HEK293 (cell line): ENCODE measurements at regions not wholly inside any gene's neighbourhood (a gene's known extent, or its start where the extent isn't known, plus 50 kb on each side); places are given as distances from the start of the nearest gene placed in this dataset.

Source experiments
- CTCF ChIA-PET: fragments of 350-600 bp; formaldehyde crosslinking; extraction: SDS; loops from one replicate; lab custom pipeline; 2021; ENCODE audit warnings: antibody characterized with exemption; lab: Yijun Ruan, JAX
- POLR2A ChIA-PET: fragments of 300-600 bp; formaldehyde crosslinking; extraction: SDS; loops from one replicate; lab custom pipeline; 2020; ENCODE audit warnings: antibody characterized with exemption, inconsistent platforms; lab: Yijun Ruan, JAX
- H3K27ac ChIP-seq: fragments of 200-500 bp; sonication (Bioruptor generic); 2 replicates; pipeline ENCODE4 v1.5.1; 2014; ENCODE audit warnings: low read depth, low read length, control low read depth, inconsistent platforms; ENCODE audit errors: extremely low read depth
- H3K36me3 ChIP-seq, 2 experiments: fragments of 200-500 bp in 1 of 2; sonication (Bioruptor generic) in 1 of 2; 1 replicate in 1 of 2; 2 replicates in 1 of 2; pipeline ENCODE4 v1.5.1; 2014 to 2017; ENCODE audit warnings: inconsistent platforms in 2 of 2, low read length in 2 of 2; ENCODE audit not compliant: control insufficient read depth in 2 of 2, insufficient read depth in 1 of 2
- H3K4me1 ChIP-seq: fragments of 200-500 bp; sonication (Bioruptor generic); 2 replicates; pipeline ENCODE4 v1.5.1; 2014; ENCODE audit warnings: mild to moderate bottlenecking, low read length, inconsistent platforms; ENCODE audit not compliant: control insufficient read depth, insufficient read depth
- H3K4me3 ChIP-seq: 2 replicates; pipeline ENCODE4 v1.5.1; 2011; ENCODE audit warnings: low read depth, mild to moderate bottlenecking, control low read depth, low read length, moderate library complexity
- H3K9me3 ChIP-seq: fragments of 200-500 bp; sonication (Bioruptor generic); 2 replicates; pipeline ENCODE4 v1.5.1; 2014; ENCODE audit warnings: low read depth, low read length, inconsistent platforms; ENCODE audit not compliant: control insufficient read depth, insufficient read depth
- BCL11B ChIP-seq: fragments of 450-650 bp; formaldehyde crosslinking; IDR thresholded peaks from 2 replicates; pipeline ENCODE4 v1.5.1; 2016; ENCODE audit warnings: low read depth, missing biosample characterization, missing genetic modification characterization
- CTCF ChIP-seq: fragments of 450-650 bp; formaldehyde crosslinking; IDR thresholded peaks from 2 replicates; pipeline ENCODE4 v1.5.1; 2016; ENCODE audit warnings: missing biosample characterization, missing genetic modification characterization
- GLIS2 ChIP-seq: fragments of 450-650 bp; formaldehyde crosslinking; IDR thresholded peaks from 2 replicates; pipeline ENCODE4 v1.5.1; 2016; ENCODE audit warnings: missing biosample characterization, missing genetic modification characterization
- KLF9 ChIP-seq: fragments of 450-650 bp; formaldehyde crosslinking; IDR thresholded peaks from 2 replicates; pipeline ENCODE4 v1.5.1; 2016; ENCODE audit warnings: missing biosample characterization, missing genetic modification characterization, low read depth
- SP2 ChIP-seq: fragments of 450-650 bp; formaldehyde crosslinking; IDR thresholded peaks from 2 replicates; pipeline ENCODE4 v1.5.1; 2016; ENCODE audit warnings: missing biosample characterization, missing genetic modification characterization
- SP3 ChIP-seq: fragments of 450-650 bp; formaldehyde crosslinking; IDR thresholded peaks from 2 replicates; pipeline ENCODE4 v1.5.1; 2016; ENCODE audit warnings: missing biosample characterization, missing genetic modification characterization
- ZBTB1 ChIP-seq: fragments of 450-650 bp; formaldehyde crosslinking; IDR thresholded peaks from 2 replicates; pipeline ENCODE4 v1.5.1; 2016; ENCODE audit warnings: missing biosample characterization, missing genetic modification characterization
- ZBTB44 ChIP-seq: fragments of 450-650 bp; IDR thresholded peaks from 2 replicates; pipeline ENCODE4 v1.5.1; 2018; ENCODE audit warnings: missing biosample characterization, mild to moderate bottlenecking, missing genetic modification characterization
- ZBTB6 ChIP-seq: fragments of 450-650 bp; formaldehyde crosslinking; IDR thresholded peaks from 2 replicates; pipeline ENCODE4 v1.5.1; 2017; ENCODE audit warnings: missing biosample characterization, missing genetic modification characterization
- ZBTB7A ChIP-seq: fragments of 450-650 bp; formaldehyde crosslinking; IDR thresholded peaks from 2 replicates; pipeline ENCODE4 v1.5.1; 2016; ENCODE audit warnings: low read depth, missing biosample characterization, missing genetic modification characterization
- ZEB2 ChIP-seq: fragments of 450-650 bp; formaldehyde crosslinking; IDR thresholded peaks from 2 replicates; pipeline ENCODE4 v1.5.1; 2016; ENCODE audit warnings: missing biosample characterization, missing genetic modification characterization
- ZFHX2 ChIP-seq: fragments of 450-650 bp; formaldehyde crosslinking; conservative IDR thresholded peaks from 2 replicates; pipeline ENCODE4 v1.5.1; 2016; ENCODE audit warnings: missing biosample characterization, missing genetic modification characterization
- ZNF341 ChIP-seq: fragments of 450-650 bp; formaldehyde crosslinking; IDR thresholded peaks from 2 replicates; pipeline ENCODE4; 2016; ENCODE audit warnings: low read depth, missing biosample characterization, missing genetic modification characterization
- ZNF354C ChIP-seq: fragments of 450-650 bp; formaldehyde crosslinking; IDR thresholded peaks from 2 replicates; pipeline ENCODE4 v1.5.1; 2016; ENCODE audit warnings: missing biosample characterization, missing genetic modification characterization, low read depth, borderline replicate concordance
- ZNF416 ChIP-seq: fragments of 450-650 bp; formaldehyde crosslinking; IDR thresholded peaks from 2 replicates; pipeline ENCODE4 v1.5.1; 2016; ENCODE audit warnings: missing biosample characterization, missing genetic modification characterization
- ZNF449 ChIP-seq: fragments of 450-650 bp; formaldehyde crosslinking; IDR thresholded peaks from 2 replicates; pipeline ENCODE4 v1.5.1; 2017; ENCODE audit warnings: missing biosample characterization, mild to moderate bottlenecking, missing genetic modification characterization, moderate library complexity
- ZNF488 ChIP-seq: fragments of 450-650 bp; formaldehyde crosslinking; IDR thresholded peaks from 2 replicates; pipeline ENCODE4 v1.5.1; 2016; ENCODE audit warnings: missing biosample characterization, missing genetic modification characterization
- ZNF501 ChIP-seq: fragments of 450-650 bp; formaldehyde crosslinking; IDR thresholded peaks from 2 replicates; pipeline ENCODE4 v1.5.1; 2016; ENCODE audit warnings: missing biosample characterization, missing genetic modification characterization
- ZNF530 ChIP-seq: fragments of 450-650 bp; formaldehyde crosslinking; IDR thresholded peaks from 2 replicates; pipeline ENCODE4 v1.5.1; 2016; ENCODE audit warnings: low read depth, missing biosample characterization, missing genetic modification characterization
- ZNF626 ChIP-seq: fragments of 450-650 bp; sonication (Bioruptor Pico); formaldehyde crosslinking; IDR thresholded peaks from 2 replicates; pipeline ENCODE4 v1.5.1; 2018; ENCODE audit warnings: missing biosample characterization, missing genetic modification characterization, inconsistent platforms
- ZNF629 ChIP-seq: fragments of 450-650 bp; formaldehyde crosslinking; IDR thresholded peaks from 2 replicates; pipeline ENCODE4 v1.5.1; 2017; ENCODE audit warnings: missing biosample characterization, missing genetic modification characterization
- ZNF660 ChIP-seq: fragments of 450-650 bp; IDR thresholded peaks from 2 replicates; pipeline ENCODE4 v1.5.1; 2018; ENCODE audit warnings: missing biosample characterization, mild to moderate bottlenecking, missing genetic modification characterization
- ZNF704 ChIP-seq: fragments of 450-650 bp; formaldehyde crosslinking; IDR thresholded peaks from 2 replicates; pipeline ENCODE4 v1.5.1; 2016; ENCODE audit warnings: missing biosample characterization, missing genetic modification characterization
- ZNF791 ChIP-seq: fragments of 450-650 bp; formaldehyde crosslinking; IDR thresholded peaks from 2 replicates; pipeline ENCODE4 v1.5.1; 2016; ENCODE audit warnings: missing biosample characterization, missing genetic modification characterization
- ZNF843 ChIP-seq: fragments of 450-650 bp; formaldehyde crosslinking; IDR thresholded peaks from 2 replicates; pipeline ENCODE4 v1.5.1; 2016; ENCODE audit warnings: missing biosample characterization, missing genetic modification characterization

GRCh38 chr10:84049645-84050011 lies 89.7 kb upstream of the GHITM start:
- Histone ChIP-seq H3K4me1 (no peaks in the 10 kb centered on the region), H3K4me3 (no peak overlapping the region), H3K27ac (no peak overlapping the region)
- ChIA-PET POLR2A (no interaction called here), CTCF (no interaction called here)
- TF ChIP-seq ZBTB44 (tag by site-specific recombination): no peak
- no peak for TF ChIP-seq GLIS2 (tag by site-specific recombination)
- TF ChIP-seq ZNF660 (tag by site-specific recombination): no peak
- TF ChIP-seq ZNF501 (tag by site-specific recombination): no peak
- TF ChIP-seq ZEB2 (tag by site-specific recombination): no peak
- TF ChIP-seq ZNF416: no peak
- no peak for TF ChIP-seq ZNF704 (tag by site-specific recombination)
- TF ChIP-seq ZNF791: no peak
- TF ChIP-seq KLF9: no peak
- no peak for TF ChIP-seq ZBTB6
- no peak for TF ChIP-seq SP3 (tag by site-specific recombination)
- no peak for TF ChIP-seq ZNF626 (tag by site-specific recombination)
- no peak for TF ChIP-seq SP2
- no peak for TF ChIP-seq BCL11B (tag by site-specific recombination)
- no peak for TF ChIP-seq ZNF354C
- TF ChIP-seq, all 188 proteins: peak for 0
- no peaks in the 10 kb centered on the region for H3K36me3 ChIP-seq
- no peaks in the 10 kb centered on the region for H3K9me3 ChIP-seq

- ChIA-PET CTCF (no interaction called here), POLR2A (no interaction called here)
- TF ChIP-seq ZNF530 (tag by site-specific recombination) (no peak), ZFHX2 (tag by site-specific recombination) (no peak), ZNF843 (tag by site-specific recombination) (no peak), ZNF449 (tag by site-specific recombination) (no peak), ZNF341 (no peak), ZNF629 (no peak), ZBTB7A (tag by site-specific recombination) (no peak), ZNF488 (tag by site-specific recombination) (no peak), CTCF (tag by site-specific recombination) (no peak), ZBTB1 (tag by site-specific recombination) (no peak)
- H3K36me3 ChIP-seq: no peaks in the 10 kb centered on the region
- no peak overlapping the region for H3K4me3 ChIP-seq
- no peaks in the 10 kb centered on the region for H3K9me3 ChIP-seq
- no peak overlapping the region for H3K27ac ChIP-seq
- H3K4me1 ChIP-seq: no peaks in the 10 kb centered on the region
Observed at GRCh38 chr10:84053626-84054025, 85.7 kb upstream of the GHITM start.
